ENCODE measurements at regions not wholly inside any gene's neighbourhood (a gene's known extent, or its start where the extent isn't known, plus 50 kb on each side); places are given as distances from the start of the nearest gene placed in this dataset.

DNA sequence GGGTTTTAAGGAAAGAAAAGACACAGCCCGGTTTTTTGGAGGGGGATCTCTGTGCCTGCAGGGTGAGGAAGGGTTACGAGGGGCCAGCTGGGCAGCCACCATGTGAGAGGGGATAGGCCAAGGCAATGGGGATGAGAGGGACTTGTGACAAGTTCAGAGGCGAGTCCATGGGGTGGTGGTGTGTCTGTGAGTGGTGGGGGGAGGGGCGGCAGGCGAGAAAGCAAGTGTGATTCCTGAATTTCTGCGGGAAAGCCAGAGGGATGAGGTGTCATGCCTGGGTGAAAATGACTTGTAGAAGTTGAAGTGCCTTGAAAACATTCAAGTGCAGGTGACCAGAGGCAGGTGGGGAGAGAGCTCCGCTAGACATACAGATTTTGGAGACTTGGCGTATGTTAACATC lies 61.0 kb upstream of the RNF32 start:
- Mint-ChIP-seq H3K27ac (no peak overlapping the region), H3K9me3 (ENCODE audit: insufficient read depth) (no peaks in the 10 kb centered on the region), H3K27me3 (peaks cover 18% of the 10 kb centered on the region), H3K4me1 (no peaks in the 10 kb centered on the region), H3K4me3 (no peak overlapping the region)
- H3K4me3 ChIP-seq (ENCODE audit: control extremely low read depth in 1 of 5, extremely low read depth in 1 of 5, insufficient read depth in 1 of 5, low read depth in 2 of 5, low read length in 4 of 5): no peak overlapping the region
- ATAC-seq (ENCODE audit: low read depth) (no peak), DNase-seq (no peak)
- no peak overlapping the region for H3K9ac ChIP-seq (ENCODE audit: low read length)
- intact Hi-C loops (cut with micrococcal nuclease): no loop called here
- TF ChIP-seq EZH2 (IDR thresholded peaks at IDR 0.05; ENCODE audit: borderline replicate concordance, insufficient read depth, low read depth, low read length, poor library complexity, severe bottlenecking): no peak
- no peak for TF ChIP-seq CTCF (IDR thresholded peaks at IDR 0.05)
- 77% methylated on average over 7 of the region's 8 CpGs for WGBS (ENCODE audit: insufficient coverage)
- H2AFZ ChIP-seq (ENCODE audit: insufficient read depth, low read depth, low read length, poor library complexity, severe bottlenecking): no peak overlapping the region
- H3K79me2 ChIP-seq (ENCODE audit: control insufficient read depth, insufficient read depth, low read length): no peaks in the 10 kb centered on the region
- POLR2A ChIA-PET: no interaction called here
- H3K36me3 ChIP-seq (replicated peaks in 1 of 2; ENCODE audit: control extremely low read depth in 1 of 2, control insufficient read depth in 1 of 2, extremely low read depth in 1 of 2, insufficient read depth in 2 of 2, low read length in 1 of 2): no peaks in the 10 kb centered on the region
- CTCF ChIA-PET: no interaction called here
- H3K4me1 ChIP-seq (ENCODE audit: control insufficient read depth in 2 of 2, insufficient read depth in 2 of 2, low read length in 2 of 2): no peaks in the 10 kb centered on the region
- H3K27ac ChIP-seq (ENCODE audit: low read length in 2 of 2): no peak overlapping the region
- H4K20me1 ChIP-seq (ENCODE audit: control insufficient read depth, insufficient read depth, low read length, poor library complexity, severe bottlenecking): no peaks in the 10 kb centered on the region
- H3K9me3 ChIP-seq (ENCODE audit: control extremely low read depth in 1 of 3, control insufficient read depth in 2 of 3, insufficient read depth in 1 of 3, low read length in 2 of 3): no peaks in the 10 kb centered on the region
- H3K4me2 ChIP-seq (replicated peaks; ENCODE audit: low read depth, low read length, poor library complexity, severe bottlenecking): no peak overlapping the region
- no peaks in the 10 kb centered on the region for H3K27me3 ChIP-seq (replicated peaks in 1 of 4; ENCODE audit: control extremely low read depth in 1 of 4, control insufficient read depth in 3 of 4, insufficient read depth in 4 of 4, low read length in 3 of 4)

DNA sequence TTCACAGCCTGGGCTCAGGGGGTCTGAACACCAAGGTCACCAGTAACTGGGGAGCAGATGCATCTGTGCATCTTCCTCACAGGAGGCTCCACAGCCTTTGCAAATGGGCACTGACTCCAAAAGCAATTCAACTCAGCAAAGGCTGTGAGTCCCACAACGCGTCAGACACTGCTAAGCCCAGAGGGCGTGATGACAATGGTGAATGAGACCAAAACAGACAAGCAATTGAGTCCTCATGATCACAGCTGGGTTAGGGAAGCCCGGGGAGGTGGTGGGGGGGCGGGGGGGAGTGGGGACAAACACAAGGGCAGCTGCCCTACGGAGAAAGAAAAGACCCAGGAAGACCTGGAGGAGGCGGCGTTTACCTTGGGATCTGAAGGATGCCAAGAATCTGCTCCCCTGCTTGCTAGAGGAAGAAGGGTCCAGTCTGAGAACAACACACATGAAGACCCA lies 61.6 kb upstream of the RNF32 start:
- Histone ChIP-seq H3K36me3 (replicated peaks in 1 of 2; ENCODE audit: control extremely low read depth in 1 of 2, control insufficient read depth in 1 of 2, extremely low read depth in 1 of 2, insufficient read depth in 2 of 2, low read length in 1 of 2) (no peaks in the 10 kb centered on the region), H4K20me1 (ENCODE audit: control insufficient read depth, insufficient read depth, low read length, poor library complexity, severe bottlenecking) (no peaks in the 10 kb centered on the region), H3K27me3 (replicated peaks in 1 of 4; ENCODE audit: control extremely low read depth in 1 of 4, control insufficient read depth in 3 of 4, insufficient read depth in 4 of 4, low read length in 3 of 4) (no peaks in the 10 kb centered on the region), H2AFZ (ENCODE audit: insufficient read depth, low read depth, low read length, poor library complexity, severe bottlenecking) (no peak overlapping the region), H3K9ac (ENCODE audit: low read length) (no peak overlapping the region), H3K4me2 (replicated peaks; ENCODE audit: low read depth, low read length, poor library complexity, severe bottlenecking) (no peak overlapping the region), H3K4me1 (ENCODE audit: control insufficient read depth in 2 of 2, insufficient read depth in 2 of 2, low read length in 2 of 2) (no peaks in the 10 kb centered on the region), H3K4me3 (ENCODE audit: control extremely low read depth in 1 of 5, extremely low read depth in 1 of 5, insufficient read depth in 1 of 5, low read depth in 2 of 5, low read length in 4 of 5) (no peak overlapping the region), H3K9me3 (ENCODE audit: control extremely low read depth in 1 of 3, control insufficient read depth in 2 of 3, insufficient read depth in 1 of 3, low read length in 2 of 3) (no peaks in the 10 kb centered on the region), H3K27ac (ENCODE audit: low read length in 2 of 2) (no peak overlapping the region), H3K79me2 (ENCODE audit: control insufficient read depth, insufficient read depth, low read length) (no peaks in the 10 kb centered on the region)
- no peak for ATAC-seq (ENCODE audit: low read depth)
- H3K27me3 Mint-ChIP-seq: peaks cover 22% of the 10 kb centered on the region
- WGBS (ENCODE audit: insufficient coverage): 83% methylated on average over 6 of the region's 8 CpGs
- intact Hi-C loops (cut with micrococcal nuclease): no loop called here
- POLR2A ChIA-PET: no interaction called here
- H3K4me1 Mint-ChIP-seq: no peaks in the 10 kb centered on the region
- no peak for DNase-seq
- CTCF ChIA-PET: no interaction called here
- H3K9me3 Mint-ChIP-seq (ENCODE audit: insufficient read depth): no peaks in the 10 kb centered on the region
- no peak overlapping the region for H3K4me3 Mint-ChIP-seq
- no peak overlapping the region for H3K27ac Mint-ChIP-seq
- no peak for TF ChIP-seq CTCF (IDR thresholded peaks at IDR 0.05)

All from B cell (primary cell).